HG02981 (cell line): ENCODE measurements at regions not wholly inside any gene's neighbourhood (a gene's known extent, or its start where the extent isn't known, plus 50 kb on each side); places are given as distances from the start of the nearest gene placed in this dataset.
"Not testable (repeated sequence)": the region's sequence is repeated elsewhere in the genome, so short reads cannot be mapped to it uniquely, and the experiment has no call there.

Experiments used
- ATAC-seq: cut with Tn5 transposase; IDR thresholded peaks from one replicate; pipeline ENCODE4 v1.9.1; 2021; ENCODE audit warnings: mild to moderate bottlenecking, moderate library complexity; ENCODE audit not compliant: unreplicated experiment

DNA sequence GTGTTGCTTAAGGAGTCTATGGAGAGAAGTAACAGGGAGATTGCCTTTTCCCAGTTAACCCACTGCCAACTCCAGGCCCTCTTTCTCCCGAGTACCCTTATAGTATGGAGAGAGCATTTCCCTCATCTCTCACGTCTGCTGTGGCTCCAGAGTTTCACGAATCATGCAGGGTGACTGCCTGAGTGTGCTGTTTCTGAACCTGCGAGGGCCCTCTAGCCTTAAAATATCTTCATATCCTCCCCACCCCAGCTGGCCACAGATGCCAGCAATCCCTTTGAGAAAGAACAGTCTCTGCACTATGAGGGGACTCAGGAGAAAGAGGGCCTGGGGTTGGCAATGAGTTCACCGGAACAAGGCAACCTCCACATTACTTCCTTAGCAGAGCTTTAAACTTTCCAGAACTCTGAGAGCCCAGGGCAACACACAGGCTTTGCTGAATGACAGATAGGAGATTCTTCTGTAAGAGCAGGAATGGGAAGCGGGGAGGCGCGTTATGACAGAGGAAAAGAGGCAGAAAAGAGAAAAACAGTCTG lies 81.6 kb upstream of the ANKH start:
- ATAC-seq, result no peak

GRCh38 chr5:14948383-14948782 lies 76.8 kb upstream of the ANKH start:
- ATAC-seq, result no peak

DNA sequence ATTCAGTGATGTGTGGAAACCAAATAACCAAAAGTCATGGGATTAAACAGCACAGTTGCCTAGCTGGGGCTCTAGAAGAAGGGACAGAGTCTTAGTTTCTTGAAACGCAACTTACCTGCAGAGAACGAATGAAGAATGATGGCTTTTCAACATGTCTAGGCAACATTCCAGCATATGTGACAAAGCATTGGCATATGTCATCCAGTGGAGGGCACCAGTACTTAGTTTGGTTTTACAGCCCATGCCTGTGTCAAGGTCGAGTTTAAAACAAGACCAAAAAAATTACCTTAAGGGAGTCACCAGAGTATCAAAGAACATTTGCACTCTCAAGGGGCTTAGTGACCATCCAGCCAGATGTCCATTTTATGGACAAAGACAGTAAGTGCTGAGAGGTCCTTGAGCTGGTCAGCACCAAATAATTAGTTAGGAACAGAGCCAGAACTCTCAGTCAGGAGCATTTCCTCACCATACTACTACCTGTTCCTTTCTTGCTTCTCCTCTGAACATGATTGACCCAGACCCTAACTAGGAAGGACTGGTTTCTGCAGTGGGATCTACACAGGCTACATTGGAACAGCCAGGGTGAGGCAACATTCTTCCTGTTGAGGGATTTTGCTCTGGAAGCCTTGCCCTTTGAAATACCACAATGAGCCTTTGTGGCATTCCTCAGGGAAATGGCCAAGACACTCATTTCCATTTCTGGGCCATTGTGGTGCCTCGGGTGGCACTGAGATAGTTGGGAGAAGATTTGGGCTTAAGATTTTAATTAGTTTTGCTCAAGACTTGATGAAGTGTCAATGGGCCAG lies 75.4 kb upstream of the ANKH start:
- no peak for ATAC-seq

- ATAC-seq, result no peak
Observed at GRCh38 chr5:14945450-14945849, 73.9 kb upstream of the ANKH start.

GRCh38 chr5:14944996-14945395 lies 73.4 kb upstream of the ANKH start:
- ATAC-seq, result no peak

- no peak for ATAC-seq
Observed at GRCh38 chr5:14944350-14944739, 72.8 kb upstream of the ANKH start.

GRCh38 chr5:14942212-14942611 lies 70.6 kb upstream of the ANKH start:
- ATAC-seq, result no peak

- ATAC-seq, result no peak
Observed at GRCh38 chr5:14937254-14937653, 65.7 kb upstream of the ANKH start.

DNA sequence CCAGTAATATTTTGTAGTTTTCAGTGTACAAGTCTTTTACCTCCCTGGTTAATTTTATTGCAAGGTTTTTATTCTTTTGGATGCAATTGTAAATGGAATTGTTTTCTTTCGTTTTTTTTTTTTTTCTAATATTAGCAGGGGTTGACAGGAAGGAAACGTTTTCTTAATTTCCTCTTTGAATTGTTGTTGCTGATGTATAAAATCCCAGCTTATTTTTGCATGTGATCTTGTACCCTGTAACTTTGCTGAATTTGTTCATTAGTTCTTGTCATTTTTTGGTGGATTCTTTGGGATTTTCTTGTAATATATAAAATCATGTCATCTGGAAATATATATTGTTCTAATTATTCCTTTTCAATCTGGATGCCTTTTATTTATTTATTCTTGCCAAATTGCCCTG lies 65.0 kb upstream of the ANKH start:
- ATAC-seq, result no peak

DNA sequence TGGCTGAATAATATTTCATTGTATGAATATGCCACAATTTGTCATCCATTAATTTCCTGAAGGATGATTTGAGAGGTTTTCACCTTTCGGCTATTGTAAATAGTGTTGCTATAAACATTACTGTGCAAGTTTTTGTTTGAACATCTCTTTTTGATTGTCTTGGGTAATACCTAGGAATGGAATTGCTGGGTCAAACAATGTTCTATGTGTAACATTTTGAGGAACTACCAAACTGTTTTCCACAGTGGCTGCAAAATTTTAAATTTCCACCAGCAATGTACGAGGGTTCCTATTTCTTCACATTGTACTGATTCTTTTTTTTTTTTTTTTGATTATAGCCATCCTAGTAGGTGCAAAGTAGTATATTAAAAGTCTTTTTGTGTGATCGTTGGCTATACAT lies 63.8 kb upstream of the ANKH start:
- ATAC-seq, result no peak

- no peak for ATAC-seq
Observed at GRCh38 chr5:14932902-14933469, 61.4 kb upstream of the ANKH start.

GRCh38 chr5:14930486-14930885 lies 58.9 kb upstream of the ANKH start:
- ATAC-seq, result no peak

DNA sequence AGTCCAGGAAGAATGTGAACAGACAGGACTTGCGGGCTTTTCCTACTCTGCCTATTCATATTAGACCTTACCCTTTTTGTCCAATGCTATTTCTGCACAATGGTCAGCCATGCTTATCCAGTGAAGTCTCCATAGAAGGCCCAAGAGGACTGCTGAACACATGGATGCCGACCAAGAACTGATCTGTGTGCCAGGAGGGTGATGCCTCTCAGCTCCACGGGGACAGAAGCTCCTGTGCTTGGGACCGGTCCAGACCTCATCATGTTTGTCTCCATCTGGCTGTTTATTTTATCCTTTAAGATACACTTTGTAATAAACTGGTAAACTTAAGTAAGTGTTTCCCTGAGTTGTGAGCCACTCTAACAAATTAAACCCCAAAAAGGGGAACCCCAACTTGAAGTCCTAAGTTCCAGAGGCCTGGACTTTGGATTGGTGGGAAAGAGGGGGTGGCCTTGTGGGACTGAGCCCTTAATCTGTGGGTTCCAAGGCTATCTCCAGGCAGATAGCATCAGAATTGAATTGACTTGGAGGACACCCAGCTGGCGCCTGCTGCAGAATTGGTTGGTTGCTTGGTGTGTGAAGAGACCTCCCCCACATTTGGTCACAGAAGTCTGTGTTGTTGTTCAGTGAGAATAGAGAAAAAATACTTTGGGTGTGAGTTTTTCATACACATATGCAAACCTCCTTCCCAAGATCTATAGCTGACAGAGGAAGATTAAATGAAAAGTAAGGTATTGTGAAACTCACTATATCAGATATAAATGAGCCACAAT lies 57.9 kb upstream of the ANKH start:
- no peak for ATAC-seq

DNA sequence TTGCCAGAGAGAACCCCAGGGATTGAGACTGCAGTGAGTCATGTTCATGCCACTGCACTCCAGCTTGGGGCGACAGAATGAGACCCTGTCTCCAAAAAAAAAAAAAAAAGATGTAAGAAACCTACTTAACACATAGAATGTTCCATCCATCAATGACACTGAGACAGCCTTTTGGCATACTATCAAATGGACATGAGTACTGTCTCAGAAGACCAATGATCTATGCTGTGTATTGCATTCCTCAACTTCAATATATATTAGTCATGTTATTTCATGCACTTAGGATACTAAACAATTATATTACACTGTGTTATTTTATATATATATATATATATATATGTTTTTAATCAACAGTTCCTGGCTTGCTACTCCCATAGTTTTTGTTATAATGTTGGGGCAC lies 57.1 kb upstream of the ANKH start:
- no peak for ATAC-seq

DNA sequence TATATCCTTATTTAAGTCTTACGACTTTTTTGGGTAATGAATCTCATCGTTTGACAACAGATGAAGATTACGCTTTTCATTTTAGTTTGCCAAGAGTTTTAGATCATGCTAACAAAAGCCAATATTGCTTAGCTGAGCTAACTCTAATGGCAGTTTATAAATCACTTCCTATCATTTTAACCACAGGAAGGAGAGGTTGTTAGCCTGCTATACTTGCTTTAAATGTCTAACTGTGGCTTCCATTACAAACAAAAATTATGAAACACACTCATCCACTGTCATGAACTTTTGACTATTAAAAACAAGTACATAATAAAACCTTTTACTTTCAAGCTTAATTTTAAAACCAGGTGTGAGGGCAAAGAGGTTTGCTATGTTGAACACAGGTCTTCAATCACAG lies 53.7 kb upstream of the ANKH start:
- no peak for ATAC-seq

GRCh38 chr5:14922952-14923351 lies 51.4 kb upstream of the ANKH start:
- ATAC-seq, result not testable (repeated sequence)

DNA sequence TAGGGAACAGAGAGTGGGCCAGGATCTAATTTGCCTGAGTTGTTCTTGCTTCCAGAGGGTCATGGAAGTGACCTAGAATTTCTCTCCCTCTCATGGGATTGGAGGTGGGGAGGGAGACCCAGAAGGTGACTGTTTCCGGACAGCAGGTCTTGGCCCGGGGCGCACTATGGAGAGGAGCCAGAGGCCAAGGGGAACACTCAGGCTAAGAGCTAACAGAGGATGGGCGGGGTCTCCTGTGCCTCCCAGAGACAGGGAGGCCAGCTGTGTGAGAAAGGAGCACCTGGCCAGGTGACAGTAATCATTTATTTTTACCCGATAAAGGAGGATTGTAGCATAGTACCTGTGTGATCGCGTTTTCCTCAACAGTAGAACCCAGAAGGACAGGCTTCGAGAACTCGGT lies 50.9 kb upstream of the ANKH start:
- ATAC-seq, result no peak
